ENCODE measurements at regions not wholly inside any gene's neighbourhood (a gene's known extent, or its start where the extent isn't known, plus 50 kb on each side); places are given as distances from the start of the nearest gene placed in this dataset.
"Not testable (repeated sequence)": the region's sequence is repeated elsewhere in the genome, so short reads cannot be mapped to it uniquely, and the experiment has no call there.

GRCh38 chr7:89616829-89617228, 537.4 kb upstream of the STEAP1 start:
- TF ChIP-seq, protein P1, sequence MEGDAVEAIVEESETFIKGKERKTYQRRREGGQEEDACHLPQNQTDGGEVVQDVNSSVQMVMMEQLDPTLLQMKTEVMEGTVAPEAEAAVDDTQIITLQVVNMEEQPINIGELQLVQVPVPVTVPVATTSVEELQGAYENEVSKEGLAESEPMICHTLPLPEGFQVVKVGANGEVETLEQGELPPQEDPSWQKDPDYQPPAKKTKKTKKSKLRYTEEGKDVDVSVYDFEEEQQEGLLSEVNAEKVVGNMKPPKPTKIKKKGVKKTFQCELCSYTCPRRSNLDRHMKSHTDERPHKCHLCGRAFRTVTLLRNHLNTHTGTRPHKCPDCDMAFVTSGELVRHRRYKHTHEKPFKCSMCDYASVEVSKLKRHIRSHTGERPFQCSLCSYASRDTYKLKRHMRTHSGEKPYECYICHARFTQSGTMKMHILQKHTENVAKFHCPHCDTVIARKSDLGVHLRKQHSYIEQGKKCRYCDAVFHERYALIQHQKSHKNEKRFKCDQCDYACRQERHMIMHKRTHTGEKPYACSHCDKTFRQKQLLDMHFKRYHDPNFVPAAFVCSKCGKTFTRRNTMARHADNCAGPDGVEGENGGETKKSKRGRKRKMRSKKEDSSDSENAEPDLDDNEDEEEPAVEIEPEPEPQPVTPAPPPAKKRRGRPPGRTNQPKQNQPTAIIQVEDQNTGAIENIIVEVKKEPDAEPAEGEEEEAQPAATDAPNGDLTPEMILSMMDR (IDR thresholded peaks at IDR 0.05): not testable (repeated sequence)
- not testable (repeated sequence) for TF ChIP-seq POLR2A, POLR2AphosphoS5 (IDR thresholded peaks at IDR 0.05)

All from prostate gland (tissue), 2 donors.